ENCODE measurements at regions not wholly inside any gene's neighbourhood (a gene's known extent, or its start where the extent isn't known, plus 50 kb on each side); places are given as distances from the start of the nearest gene placed in this dataset.

DNA sequence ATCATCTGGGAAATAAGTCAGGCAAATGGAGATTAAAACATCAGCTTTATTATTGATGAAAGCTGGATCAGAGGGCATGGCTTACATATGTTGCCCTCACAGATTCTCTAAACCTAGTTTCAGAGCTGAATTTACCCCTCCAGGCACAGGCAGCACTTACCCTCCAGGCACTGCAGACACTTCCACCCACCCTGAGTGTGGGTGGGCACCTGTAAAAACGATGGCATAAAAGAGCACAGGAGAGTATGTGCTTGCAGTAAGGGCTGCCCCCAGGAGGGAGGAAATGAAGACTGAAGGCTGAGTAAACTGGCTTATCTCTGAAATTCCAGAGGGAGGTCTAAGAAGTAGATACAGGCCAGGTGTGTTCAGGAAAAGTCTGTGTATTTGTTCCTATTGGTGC, 185.0 kb upstream of the HTR2A start:
- TF ChIP-seq, protein P1, sequence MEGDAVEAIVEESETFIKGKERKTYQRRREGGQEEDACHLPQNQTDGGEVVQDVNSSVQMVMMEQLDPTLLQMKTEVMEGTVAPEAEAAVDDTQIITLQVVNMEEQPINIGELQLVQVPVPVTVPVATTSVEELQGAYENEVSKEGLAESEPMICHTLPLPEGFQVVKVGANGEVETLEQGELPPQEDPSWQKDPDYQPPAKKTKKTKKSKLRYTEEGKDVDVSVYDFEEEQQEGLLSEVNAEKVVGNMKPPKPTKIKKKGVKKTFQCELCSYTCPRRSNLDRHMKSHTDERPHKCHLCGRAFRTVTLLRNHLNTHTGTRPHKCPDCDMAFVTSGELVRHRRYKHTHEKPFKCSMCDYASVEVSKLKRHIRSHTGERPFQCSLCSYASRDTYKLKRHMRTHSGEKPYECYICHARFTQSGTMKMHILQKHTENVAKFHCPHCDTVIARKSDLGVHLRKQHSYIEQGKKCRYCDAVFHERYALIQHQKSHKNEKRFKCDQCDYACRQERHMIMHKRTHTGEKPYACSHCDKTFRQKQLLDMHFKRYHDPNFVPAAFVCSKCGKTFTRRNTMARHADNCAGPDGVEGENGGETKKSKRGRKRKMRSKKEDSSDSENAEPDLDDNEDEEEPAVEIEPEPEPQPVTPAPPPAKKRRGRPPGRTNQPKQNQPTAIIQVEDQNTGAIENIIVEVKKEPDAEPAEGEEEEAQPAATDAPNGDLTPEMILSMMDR (IDR thresholded peaks at IDR 0.05): no peak
- no peak for TF ChIP-seq ZFX (IDR thresholded peaks at IDR 0.05; ENCODE audit: borderline replicate concordance)
- H3K27ac ChIP-seq: no peak overlapping the region

DNA sequence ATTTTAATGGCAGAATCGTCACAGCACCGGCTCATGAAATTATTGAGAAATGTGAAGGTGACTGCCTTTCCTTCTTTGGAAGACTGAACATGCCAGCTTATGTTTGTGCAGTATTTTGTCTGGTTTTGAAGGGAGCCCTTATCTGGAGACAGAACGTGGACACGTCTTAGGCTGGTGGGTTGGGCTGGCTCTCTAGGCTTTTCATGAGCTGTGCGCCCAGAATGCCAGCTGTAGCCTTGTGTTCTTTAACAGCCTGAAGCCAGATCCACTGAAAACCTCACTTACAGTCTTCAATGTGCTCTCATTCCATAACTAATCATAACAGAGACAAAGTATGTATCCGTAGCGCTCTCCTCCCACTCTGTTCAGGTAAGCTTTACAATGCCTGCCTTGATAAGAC, 184.4 kb upstream of the HTR2A start:
- TF ChIP-seq ZFX (IDR thresholded peaks at IDR 0.05; ENCODE audit: borderline replicate concordance): no peak
- TF ChIP-seq, protein P1 (IDR thresholded peaks at IDR 0.05): no peak
- no peak overlapping the region for H3K27ac ChIP-seq

DNA sequence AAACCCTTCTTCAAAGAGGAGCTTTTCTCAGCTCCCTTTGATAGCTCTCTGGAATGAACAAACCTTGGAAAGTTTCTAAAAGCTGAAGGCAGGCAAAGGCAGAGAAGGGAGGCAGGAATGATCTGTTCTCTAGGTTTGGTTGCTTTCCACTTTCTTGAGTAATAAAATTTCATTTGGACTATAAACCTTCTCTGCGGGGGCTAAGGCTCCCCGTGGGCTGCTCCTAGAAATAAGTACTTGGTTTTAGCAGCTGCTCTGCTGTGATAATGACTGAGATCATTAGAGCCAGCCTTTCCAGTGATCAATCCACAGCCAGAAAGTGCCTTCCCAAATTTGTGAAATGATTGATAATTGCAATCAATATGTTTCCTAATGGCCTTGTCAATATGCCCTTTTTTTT, 183.8 kb upstream of the HTR2A start:
- H3K27ac ChIP-seq: no peak overlapping the region
- TF ChIP-seq, protein P1 (IDR thresholded peaks at IDR 0.05): no peak

DNA sequence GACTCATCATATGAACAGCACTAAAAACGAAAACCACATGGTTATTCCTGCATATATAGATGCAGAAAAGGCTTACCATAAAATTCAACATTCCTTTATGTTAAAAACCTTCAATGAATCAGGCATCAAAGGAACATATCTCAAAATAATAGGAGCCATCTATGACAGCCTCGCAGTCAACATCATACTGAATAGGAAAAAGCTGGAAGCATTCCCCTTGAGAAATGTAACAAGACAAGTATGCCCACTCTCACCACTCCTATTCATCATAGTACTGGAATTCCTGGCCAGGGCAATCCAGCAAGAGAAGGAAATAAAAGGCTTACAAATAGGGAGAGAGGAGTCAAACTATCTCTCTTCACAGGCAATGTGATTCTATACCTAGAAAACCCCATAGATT, 179.6 kb upstream of the HTR2A start:
- no peak overlapping the region for H3K27ac ChIP-seq
- TF ChIP-seq, protein P1 (IDR thresholded peaks at IDR 0.05): no peak

DNA sequence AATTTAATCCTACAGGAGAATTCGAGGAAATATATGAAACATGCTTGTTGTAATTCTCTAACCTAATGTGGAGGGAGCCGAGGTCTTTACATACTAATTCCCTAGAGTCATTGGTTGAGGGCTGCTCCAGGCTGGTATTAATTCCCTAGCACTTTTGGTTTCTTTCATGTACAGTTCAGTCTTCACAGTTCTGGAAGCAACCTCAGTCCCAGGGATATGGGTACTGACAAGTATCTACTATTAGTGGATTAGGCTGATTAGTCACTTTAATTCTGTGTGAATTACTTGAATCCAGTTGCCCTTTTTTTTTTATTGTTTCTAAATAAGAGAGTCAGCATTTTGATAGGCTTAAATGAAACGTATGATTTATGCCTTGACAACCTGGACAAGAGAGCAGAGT, 172.3 kb upstream of the HTR2A start:
- no peak for TF ChIP-seq ZFX (IDR thresholded peaks at IDR 0.05; ENCODE audit: borderline replicate concordance)
- TF ChIP-seq, protein P1 (IDR thresholded peaks at IDR 0.05): no peak
- no peak overlapping the region for H3K27ac ChIP-seq

DNA sequence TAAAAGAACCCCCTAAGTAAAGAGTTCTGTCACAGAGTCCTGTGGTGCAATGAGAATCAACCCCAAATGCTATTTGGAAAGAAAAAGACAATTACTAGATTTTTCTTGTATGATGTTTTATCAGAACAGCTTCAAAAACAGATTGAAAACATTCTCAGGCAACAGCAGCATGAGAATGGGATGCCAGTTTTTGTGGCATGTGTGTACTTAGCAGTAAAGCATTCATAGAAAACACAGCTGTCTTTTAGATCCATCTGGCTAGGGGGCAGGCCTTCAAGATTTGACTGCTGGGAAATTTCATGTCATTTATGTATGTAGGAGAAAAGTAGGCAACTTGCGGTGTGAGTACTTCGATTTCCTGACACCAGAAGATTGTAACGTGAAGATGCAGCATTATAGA, 170.5 kb upstream of the HTR2A start:
- TF ChIP-seq ZFX (IDR thresholded peaks at IDR 0.05; ENCODE audit: borderline replicate concordance): no peak
- TF ChIP-seq, protein P1 (IDR thresholded peaks at IDR 0.05): no peak
- no peak overlapping the region for H3K27ac ChIP-seq

DNA sequence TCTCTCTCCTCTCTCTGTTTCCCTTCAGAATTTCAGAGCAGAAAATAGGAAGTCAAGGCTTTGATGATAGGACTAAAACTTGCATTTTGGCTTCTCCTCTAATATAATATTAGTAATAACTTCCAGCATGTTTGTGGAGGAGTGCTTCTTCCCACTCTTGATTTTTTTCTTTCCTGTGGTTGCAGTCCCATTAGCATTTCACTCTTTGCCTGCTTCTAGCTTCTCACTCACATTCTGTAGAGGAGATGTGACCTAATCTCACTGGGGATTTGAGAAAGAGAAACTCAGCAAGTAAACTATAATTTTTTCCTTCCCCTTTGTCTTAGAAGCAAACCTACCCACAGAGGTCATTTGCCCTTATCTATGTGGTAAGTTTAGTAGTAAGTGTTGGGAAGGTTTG, 169.4 kb upstream of the HTR2A start:
- TF ChIP-seq, protein P1 (IDR thresholded peaks at IDR 0.05): no peak
- no peak for TF ChIP-seq ZFX (IDR thresholded peaks at IDR 0.05; ENCODE audit: borderline replicate concordance)
- no peak overlapping the region for H3K27ac ChIP-seq

All from 22Rv1 (cell line).